Activated T-cell treated with anti-CD3 and anti-CD28 coated beads, Interleukin-2, amount 50 U/mL, for 72 hours (primary cell): ENCODE measurements at regions not wholly inside any gene's neighbourhood (a gene's known extent, or its start where the extent isn't known, plus 50 kb on each side); places are given as distances from the start of the nearest gene placed in this dataset.

ENCODE experiments used
- ATAC-seq, 2 donors: fragments of 150-1000 bp; cut with Tn5 transposase; replicated peaks in 1 of 2; 2 replicates each; pipeline ENCODE4 v1.10.0; 2021; ENCODE audit warnings: moderate library complexity in 2 of 2, mild to moderate bottlenecking in 1 of 2
- DNase-seq, 2 donors: peaks; one replicate each; pipeline ENCODE4 v3.0.0; 2021 to 2022; ENCODE audit warnings: mixed read lengths in 1 of 2
- H3K27ac Mint-ChIP-seq: one replicate; pipeline ENCODE4 v1.8.0; 2022; ENCODE audit warnings: mild to moderate bottlenecking, moderate library complexity, mixed read lengths
- H3K27me3 Mint-ChIP-seq: one replicate; pipeline ENCODE4 v1.8.0; 2022; ENCODE audit warnings: low read depth, mixed read lengths
- H3K36me3 Mint-ChIP-seq, 2 donors: one replicate each; pipeline ENCODE4 v1.8.0; 2022; ENCODE audit warnings: mixed read lengths in 2 of 2, mild to moderate bottlenecking in 1 of 2; ENCODE audit not compliant: insufficient read depth in 2 of 2
- H3K4me1 Mint-ChIP-seq: one replicate; pipeline ENCODE4 v1.8.0; 2022; ENCODE audit warnings: low read depth, mixed read lengths
- H3K4me3 Mint-ChIP-seq, 2 donors: one replicate each; pipeline ENCODE4 v1.8.0; 2022; ENCODE audit warnings: mild to moderate bottlenecking in 2 of 2, mixed read lengths in 2 of 2, moderate library complexity in 2 of 2
- H3K9me3 Mint-ChIP-seq, 2 donors: one replicate each; pipeline ENCODE4 v1.8.0; 2022; ENCODE audit warnings: mixed read lengths in 2 of 2

GRCh38 chr2:118536306-118536705 is 311.1 kb downstream of the EN1 start:
- H3K4me1 Mint-ChIP-seq = no peaks in the 10 kb centered on the region
- H3K36me3 Mint-ChIP-seq = no peaks in the 10 kb centered on the region
- ATAC-seq (no peak), DNase-seq (no peak)
- no peak overlapping the region for H3K4me3 Mint-ChIP-seq
- no peaks in the 10 kb centered on the region for H3K27me3 Mint-ChIP-seq
- H3K27ac Mint-ChIP-seq = no peak overlapping the region
- no peaks in the 10 kb centered on the region for H3K9me3 Mint-ChIP-seq

GRCh38 chr2:118535818-118536212 is 311.6 kb downstream of the EN1 start:
- no peak for DNase-seq
- H3K36me3 Mint-ChIP-seq = no peaks in the 10 kb centered on the region
- H3K27ac Mint-ChIP-seq = no peak overlapping the region
- H3K4me1 Mint-ChIP-seq = no peaks in the 10 kb centered on the region
- no peaks in the 10 kb centered on the region for H3K9me3 Mint-ChIP-seq
- H3K27me3 Mint-ChIP-seq = no peaks in the 10 kb centered on the region
- no peak for ATAC-seq
- H3K4me3 Mint-ChIP-seq = no peak overlapping the region

GRCh38 chr2:118535171-118535817 is 312.2 kb downstream of the EN1 start:
- Mint-ChIP-seq H3K4me1 (no peaks in the 10 kb centered on the region), H3K27me3 (peaks cover under 1% of the 10 kb centered on the region), H3K27ac (no peak overlapping the region), H3K4me3 (no peak overlapping the region), H3K9me3 (no peaks in the 10 kb centered on the region), H3K36me3 (no peaks in the 10 kb centered on the region)
- DNase-seq (no peak), ATAC-seq (no peak)

- no peak for ATAC-seq
- Mint-ChIP-seq H3K27ac (no peak overlapping the region), H3K4me1 (no peaks in the 10 kb centered on the region), H3K27me3 (peaks cover 8% of the 10 kb centered on the region), H3K4me3 (no peak overlapping the region), H3K9me3 (peaks cover 0 to 2% of the 10 kb centered on the region in 2 donors), H3K36me3 (no peaks in the 10 kb centered on the region)
- DNase-seq = no peak
These were observed 316.5 kb downstream of the EN1 start for GRCh38 chr2:118530976-118531375.

- H3K9me3 Mint-ChIP-seq = peaks cover 0 to 2% of the 10 kb centered on the region in 2 donors
- H3K27me3 Mint-ChIP-seq = peaks cover 8% of the 10 kb centered on the region
- H3K4me3 Mint-ChIP-seq = no peak overlapping the region
- H3K4me1 Mint-ChIP-seq = no peaks in the 10 kb centered on the region
- H3K27ac Mint-ChIP-seq = no peak overlapping the region
- no peak for DNase-seq
- H3K36me3 Mint-ChIP-seq = no peaks in the 10 kb centered on the region
- no peak for ATAC-seq
These were observed 317.4 kb downstream of the EN1 start for GRCh38 chr2:118529908-118530599.

GRCh38 chr2:118527571-118527970 is 319.9 kb downstream of the EN1 start:
- H3K4me1 Mint-ChIP-seq = no peaks in the 10 kb centered on the region
- H3K9me3 Mint-ChIP-seq = peaks cover 0 to 2% of the 10 kb centered on the region in 2 donors
- H3K27me3 Mint-ChIP-seq = peaks cover 8% of the 10 kb centered on the region
- DNase-seq (no peak), ATAC-seq (no peak)
- no peaks in the 10 kb centered on the region for H3K36me3 Mint-ChIP-seq
- no peak overlapping the region for H3K4me3 Mint-ChIP-seq
- no peak overlapping the region for H3K27ac Mint-ChIP-seq

- no peak overlapping the region for H3K4me3 Mint-ChIP-seq
- H3K9me3 Mint-ChIP-seq = peaks cover 3 to 7% of the 10 kb centered on the region in 2 donors
- ATAC-seq = no peak
- no peak for DNase-seq
- H3K36me3 Mint-ChIP-seq = peaks cover 1 to 3% of the 10 kb centered on the region in 2 donors
- no peaks in the 10 kb centered on the region for H3K4me1 Mint-ChIP-seq
- peaks cover 8% of the 10 kb centered on the region for H3K27me3 Mint-ChIP-seq
- H3K27ac Mint-ChIP-seq = no peak overlapping the region
These were observed 322.1 kb downstream of the EN1 start for GRCh38 chr2:118525346-118525745.

GRCh38 chr2:118524911-118525310 is 322.5 kb downstream of the EN1 start:
- ATAC-seq (no peak), DNase-seq (no peak)
- Mint-ChIP-seq H3K27ac (no peak overlapping the region), H3K4me1 (no peaks in the 10 kb centered on the region), H3K4me3 (no peak overlapping the region), H3K9me3 (peaks cover 1 to 9% of the 10 kb centered on the region in 2 donors), H3K27me3 (peaks cover 4% of the 10 kb centered on the region), H3K36me3 (peaks cover 1 to 3% of the 10 kb centered on the region in 2 donors)

- H3K36me3 Mint-ChIP-seq = peaks cover 1 to 3% of the 10 kb centered on the region in 2 donors
- no peak for ATAC-seq
- H3K27me3 Mint-ChIP-seq = no peaks in the 10 kb centered on the region
- no peak for DNase-seq
- no peak overlapping the region for H3K4me3 Mint-ChIP-seq
- peaks cover 1 to 9% of the 10 kb centered on the region in 2 donors for H3K9me3 Mint-ChIP-seq
- H3K27ac Mint-ChIP-seq = no peak overlapping the region
- H3K4me1 Mint-ChIP-seq = no peaks in the 10 kb centered on the region
These were observed 323.7 kb downstream of the EN1 start for GRCh38 chr2:118523761-118524160.

GRCh38 chr2:118521960-118522359 is 325.5 kb downstream of the EN1 start:
- ATAC-seq (no peak), DNase-seq (no peak)
- Mint-ChIP-seq H3K27me3 (no peaks in the 10 kb centered on the region), H3K9me3 (peaks cover 1 to 9% of the 10 kb centered on the region in 2 donors), H3K4me1 (no peaks in the 10 kb centered on the region), H3K36me3 (peaks cover 1 to 3% of the 10 kb centered on the region in 2 donors), H3K27ac (no peak overlapping the region), H3K4me3 (no peak overlapping the region)

GRCh38 chr2:118521272-118521671 is 326.2 kb downstream of the EN1 start:
- Mint-ChIP-seq H3K27ac (no peak overlapping the region), H3K4me1 (no peaks in the 10 kb centered on the region), H3K27me3 (no peaks in the 10 kb centered on the region), H3K9me3 (peaks cover 1 to 9% of the 10 kb centered on the region in 2 donors), H3K4me3 (no peak overlapping the region), H3K36me3 (peaks cover 1 to 3% of the 10 kb centered on the region in 2 donors)
- ATAC-seq = no peak
- DNase-seq = no peak

- peaks cover 1 to 9% of the 10 kb centered on the region in 2 donors for H3K9me3 Mint-ChIP-seq
- H3K27ac Mint-ChIP-seq = no peak overlapping the region
- no peaks in the 10 kb centered on the region for H3K27me3 Mint-ChIP-seq
- no peaks in the 10 kb centered on the region for H3K4me1 Mint-ChIP-seq
- DNase-seq = no peak
- H3K36me3 Mint-ChIP-seq = peaks cover 1 to 3% of the 10 kb centered on the region in 2 donors
- H3K4me3 Mint-ChIP-seq = no peak overlapping the region
- no peak for ATAC-seq
These were observed 327.2 kb downstream of the EN1 start for GRCh38 chr2:118520246-118520645.

- no peaks in the 10 kb centered on the region for H3K4me1 Mint-ChIP-seq
- H3K4me3 Mint-ChIP-seq = no peak overlapping the region
- H3K9me3 Mint-ChIP-seq = peaks cover 1 to 9% of the 10 kb centered on the region in 2 donors
- ATAC-seq = no peak
- peaks cover 1 to 3% of the 10 kb centered on the region in 2 donors for H3K36me3 Mint-ChIP-seq
- no peaks in the 10 kb centered on the region for H3K27me3 Mint-ChIP-seq
- no peak overlapping the region for H3K27ac Mint-ChIP-seq
- DNase-seq = no peak
These were observed 327.9 kb downstream of the EN1 start for GRCh38 chr2:118519511-118519910.

GRCh38 chr2:118510807-118511206 is 336.6 kb downstream of the EN1 start:
- Mint-ChIP-seq H3K4me1 (no peaks in the 10 kb centered on the region), H3K9me3 (peaks cover 3% of the 10 kb centered on the region in 2 donors), H3K27me3 (no peaks in the 10 kb centered on the region), H3K27ac (no peak overlapping the region), H3K36me3 (no peaks in the 10 kb centered on the region), H3K4me3 (no peak overlapping the region)
- DNase-seq = no peak
- ATAC-seq = no peak
